GM19023 (cell line): ENCODE measurements at regions not wholly inside any gene's neighbourhood (a gene's known extent, or its start where the extent isn't known, plus 50 kb on each side); places are given as distances from the start of the nearest gene placed in this dataset.

Source experiments
- ATAC-seq: cut with Tn5 transposase; IDR thresholded peaks from one replicate; pipeline ENCODE4 v1.9.1; 2021; ENCODE audit warnings: mild to moderate bottlenecking, moderate library complexity; ENCODE audit not compliant: unreplicated experiment

GRCh38 chr2:117067900-117068299 is 746.6 kb upstream of the DDX18 start:
- ATAC-seq: no peak

- no peak for ATAC-seq
These were observed 746.1 kb upstream of the DDX18 start for GRCh38 chr2:117068371-117068770.

- ATAC-seq: no peak
These were observed 742.9 kb upstream of the DDX18 start for GRCh38 chr2:117071556-117072102.

- no peak for ATAC-seq
These were observed 739.7 kb upstream of the DDX18 start for GRCh38 chr2:117074756-117075155.

GRCh38 chr2:117085256-117085655 is 729.2 kb upstream of the DDX18 start:
- ATAC-seq: no peak

- no peak for ATAC-seq
These were observed 728.8 kb upstream of the DDX18 start for GRCh38 chr2:117085737-117086136.

- ATAC-seq: no peak
These were observed 728.1 kb upstream of the DDX18 start for GRCh38 chr2:117086174-117086942.

- no peak for ATAC-seq
These were observed 727.6 kb upstream of the DDX18 start for GRCh38 chr2:117086943-117087250.

- no peak for ATAC-seq
These were observed 726.8 kb upstream of the DDX18 start for GRCh38 chr2:117087535-117088291.

GRCh38 chr2:117091041-117091837 is 723.3 kb upstream of the DDX18 start:
- ATAC-seq: no peak

GRCh38 chr2:117101613-117102012 is 712.9 kb upstream of the DDX18 start:
- ATAC-seq: no peak

- ATAC-seq: no peak
These were observed 705.7 kb upstream of the DDX18 start for GRCh38 chr2:117108741-117109267.

GRCh38 chr2:117118994-117119393 is 695.5 kb upstream of the DDX18 start:
- no peak for ATAC-seq

GRCh38 chr2:117123362-117123761 is 691.1 kb upstream of the DDX18 start:
- no peak for ATAC-seq

GRCh38 chr2:117126656-117127055 is 687.8 kb upstream of the DDX18 start:
- no peak for ATAC-seq

- no peak for ATAC-seq
These were observed 686.8 kb upstream of the DDX18 start for GRCh38 chr2:117127680-117128079.

- no peak for ATAC-seq
These were observed 686.0 kb upstream of the DDX18 start for GRCh38 chr2:117128461-117128860.

- no peak for ATAC-seq
These were observed 677.1 kb upstream of the DDX18 start for GRCh38 chr2:117137371-117137770.

- no peak for ATAC-seq
These were observed 645.3 kb upstream of the DDX18 start for GRCh38 chr2:117169036-117169765.

GRCh38 chr2:117170897-117171296 is 643.6 kb upstream of the DDX18 start:
- no peak for ATAC-seq
